SH-SY5Y (cell line): ENCODE measurements at regions not wholly inside any gene's neighbourhood (a gene's known extent, or its start where the extent isn't known, plus 50 kb on each side); places are given as distances from the start of the nearest gene placed in this dataset.

Source experiments
- GATA2 ChIP-seq: IDR thresholded peaks from 2 replicates; pipeline ENCODE4 v1.6.1; 2011; ENCODE audit warnings: mild to moderate bottlenecking, low read depth, low read length
- GATA3 ChIP-seq: IDR thresholded peaks from 2 replicates; pipeline ENCODE4 v1.6.1; 2011; ENCODE audit warnings: low read depth, mild to moderate bottlenecking, low read length, moderate library complexity

- TF ChIP-seq GATA2, result no peak
- TF ChIP-seq GATA3, result no peak
Measured at GRCh38 chr21:32073190-32073589, 200.4 kb downstream of the HUNK start.
